ENCODE measurements at regions not wholly inside any gene's neighbourhood (a gene's known extent, or its start where the extent isn't known, plus 50 kb on each side); places are given as distances from the start of the nearest gene placed in this dataset.

DNA sequence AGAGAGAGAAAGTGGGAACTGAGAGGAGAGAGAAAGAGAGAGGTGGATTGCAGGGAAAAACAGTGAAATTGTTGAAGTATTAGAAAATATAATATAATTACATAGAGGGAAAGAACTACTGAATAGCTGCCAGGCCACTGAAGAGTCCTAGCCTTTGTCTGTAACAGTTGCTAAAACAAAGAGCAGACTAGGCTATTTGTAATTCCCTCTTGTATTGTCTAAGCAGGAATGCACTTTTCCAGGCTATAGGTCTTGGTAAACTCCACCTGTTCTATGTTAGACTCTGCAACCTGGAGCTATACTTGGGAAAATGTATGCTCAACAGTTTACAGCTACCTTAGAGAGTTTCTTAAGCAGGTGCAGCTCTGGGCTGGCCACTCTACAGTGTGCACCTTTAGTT, 1063.3 kb downstream of the ADGRL3 start:
- TF ChIP-seq CTCF (IDR thresholded peaks at IDR 0.05; ENCODE audit: low read depth, low read length, poor library complexity, severe bottlenecking) (no peak), EZH2phosphoT487 (IDR thresholded peaks at IDR 0.05; ENCODE audit: borderline replicate concordance, low read length) (no peak)

Data from DOHH2 (cell line).